Cardiac muscle cell (in vitro differentiated cells and primary cell): ENCODE measurements at regions not wholly inside any gene's neighbourhood (a gene's known extent, or its start where the extent isn't known, plus 50 kb on each side); places are given as distances from the start of the nearest gene placed in this dataset.
"Not testable (repeated sequence)": the region's sequence is repeated elsewhere in the genome, so short reads cannot be mapped to it uniquely, and the experiment has no call there.

Experiments used
- DNase-seq, 2 donors: peaks; one replicate each; pipeline versions ENCODE4 v3.0.0 to v3.0.0-alpha.2; 2010 to 2017; ENCODE audit warnings: low read depth in 1 of 2, low spot score in 1 of 2
- H3K27ac ChIP-seq: fragments of 200-600 bp; sonication (generic); 2 replicates; pipeline ENCODE4 v1.5.1; 2016
- H3K27me3 ChIP-seq: fragments of 200-600 bp; sonication (generic); 2 replicates; pipeline ENCODE4 v1.6.0; 2016; ENCODE audit warnings: control low read depth
- H3K36me3 ChIP-seq: fragments of 200-600 bp; sonication (generic); 2 replicates; pipeline ENCODE4 v1.5.1; 2016; ENCODE audit warnings: control low read depth
- H3K4me1 ChIP-seq: fragments of 200-600 bp; sonication (generic); 2 replicates; pipeline ENCODE4 v1.8.1; 2017; ENCODE audit warnings: low read depth, mild to moderate bottlenecking, mixed run types
- H3K4me3 ChIP-seq: fragments of 200-600 bp; sonication (generic); 2 replicates; pipeline ENCODE4 v1.5.1; 2016; ENCODE audit warnings: mild to moderate bottlenecking
- H3K9me3 ChIP-seq: fragments of 200-600 bp; sonication (generic); 2 replicates; pipeline ENCODE4 v1.5.1; 2017; ENCODE audit warnings: low read depth, mild to moderate bottlenecking, control low read depth
- TF ChIP-seq, protein P1 (sequence below): IDR thresholded peaks from 2 replicates; pipeline ENCODE4 v1.5.1; 2012; ENCODE audit warnings: low read depth, mild to moderate bottlenecking, low read length

DNA sequence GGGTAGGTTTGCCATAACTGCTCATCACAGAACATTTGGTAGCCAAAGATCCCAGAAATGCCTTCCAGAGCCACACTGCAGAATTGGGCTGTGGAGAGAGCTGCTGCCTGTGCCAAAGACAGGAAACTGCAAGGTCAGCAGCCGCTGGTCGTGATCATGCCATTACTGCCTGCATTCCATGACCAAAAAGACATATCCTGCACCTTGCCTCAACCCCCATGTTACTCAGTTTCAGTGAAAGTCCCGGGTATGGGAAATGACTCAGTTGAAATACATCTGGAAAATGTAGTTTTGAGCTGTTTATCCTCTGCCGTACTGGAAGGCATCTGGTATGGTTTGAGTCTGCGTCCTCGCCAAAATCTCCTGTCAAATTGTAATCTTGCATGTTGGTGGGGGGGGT, 161.7 kb downstream of the FCRL5 start:
- no peaks in the 10 kb centered on the region for H3K27me3 ChIP-seq

DNA sequence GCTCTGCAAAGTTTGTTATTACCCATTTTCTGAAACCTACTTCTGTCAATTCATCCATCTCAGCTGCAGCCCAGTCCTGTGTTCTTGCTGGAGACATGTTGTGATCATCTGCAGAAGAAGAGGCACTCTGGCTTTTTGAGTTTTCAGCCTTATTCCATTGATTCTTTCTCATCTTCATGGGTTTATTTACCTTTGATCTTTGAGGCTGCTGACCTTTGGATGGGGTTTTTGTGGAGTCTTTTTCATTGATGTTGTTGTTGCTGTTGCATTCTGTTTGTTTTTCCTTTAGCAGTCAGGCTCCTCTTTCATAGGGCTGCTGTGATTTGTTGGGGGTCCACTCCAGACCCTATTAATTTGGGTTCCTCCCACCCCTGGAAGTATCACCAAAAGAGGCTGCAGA, 164.3 kb downstream of the FCRL5 start:
- Histone ChIP-seq H3K27ac (no peak overlapping the region), H3K27me3 (no peaks in the 10 kb centered on the region), H3K9me3 (no peaks in the 10 kb centered on the region), H3K4me1 (peaks cover 6% of the 10 kb centered on the region), H3K4me3 (no peak overlapping the region), H3K36me3 (no peaks in the 10 kb centered on the region)
- TF ChIP-seq, protein P1, sequence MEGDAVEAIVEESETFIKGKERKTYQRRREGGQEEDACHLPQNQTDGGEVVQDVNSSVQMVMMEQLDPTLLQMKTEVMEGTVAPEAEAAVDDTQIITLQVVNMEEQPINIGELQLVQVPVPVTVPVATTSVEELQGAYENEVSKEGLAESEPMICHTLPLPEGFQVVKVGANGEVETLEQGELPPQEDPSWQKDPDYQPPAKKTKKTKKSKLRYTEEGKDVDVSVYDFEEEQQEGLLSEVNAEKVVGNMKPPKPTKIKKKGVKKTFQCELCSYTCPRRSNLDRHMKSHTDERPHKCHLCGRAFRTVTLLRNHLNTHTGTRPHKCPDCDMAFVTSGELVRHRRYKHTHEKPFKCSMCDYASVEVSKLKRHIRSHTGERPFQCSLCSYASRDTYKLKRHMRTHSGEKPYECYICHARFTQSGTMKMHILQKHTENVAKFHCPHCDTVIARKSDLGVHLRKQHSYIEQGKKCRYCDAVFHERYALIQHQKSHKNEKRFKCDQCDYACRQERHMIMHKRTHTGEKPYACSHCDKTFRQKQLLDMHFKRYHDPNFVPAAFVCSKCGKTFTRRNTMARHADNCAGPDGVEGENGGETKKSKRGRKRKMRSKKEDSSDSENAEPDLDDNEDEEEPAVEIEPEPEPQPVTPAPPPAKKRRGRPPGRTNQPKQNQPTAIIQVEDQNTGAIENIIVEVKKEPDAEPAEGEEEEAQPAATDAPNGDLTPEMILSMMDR: no peak
- DNase-seq: no peak

More for the DNA sequence above, 161.7 kb downstream of the FCRL5 start:
- Histone ChIP-seq H3K4me1 (no peaks in the 10 kb centered on the region), H3K27ac (no peak overlapping the region), H3K4me3 (no peak overlapping the region), H3K9me3 (no peaks in the 10 kb centered on the region), H3K36me3 (no peaks in the 10 kb centered on the region)
- TF ChIP-seq, protein P1: no peak
- peak in 1 of 2 donors; percentile 82 for DNase-seq

DNA sequence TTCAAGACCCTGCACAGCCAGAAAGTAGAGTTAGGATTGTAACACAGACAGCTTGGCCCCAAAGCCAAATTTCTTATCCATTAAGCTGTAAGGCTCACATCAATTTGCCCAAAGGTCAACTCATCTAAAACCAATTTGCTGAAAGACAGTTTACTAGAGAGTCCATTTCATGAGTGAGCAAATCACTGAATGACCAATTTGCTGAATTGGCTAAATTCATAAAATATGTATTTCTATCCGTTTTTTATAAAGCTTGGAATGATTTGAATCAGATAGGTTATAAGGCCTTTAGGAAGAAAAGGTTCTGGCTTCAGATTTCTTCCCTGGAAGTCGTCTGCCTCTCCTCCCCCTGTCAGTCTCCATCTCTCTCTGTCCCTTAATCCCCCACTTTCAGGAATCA, 168.1 kb downstream of the FCRL5 start:
- no peak overlapping the region for H3K4me3 ChIP-seq
- no peak for DNase-seq
- TF ChIP-seq, protein P1: no peak
- no peaks in the 10 kb centered on the region for H3K9me3 ChIP-seq
- no peaks in the 10 kb centered on the region for H3K27me3 ChIP-seq
- H3K36me3 ChIP-seq: no peaks in the 10 kb centered on the region
- H3K27ac ChIP-seq: peak overlapping the region; percentile 9
- H3K4me1 ChIP-seq: peaks cover 6% of the 10 kb centered on the region

DNA sequence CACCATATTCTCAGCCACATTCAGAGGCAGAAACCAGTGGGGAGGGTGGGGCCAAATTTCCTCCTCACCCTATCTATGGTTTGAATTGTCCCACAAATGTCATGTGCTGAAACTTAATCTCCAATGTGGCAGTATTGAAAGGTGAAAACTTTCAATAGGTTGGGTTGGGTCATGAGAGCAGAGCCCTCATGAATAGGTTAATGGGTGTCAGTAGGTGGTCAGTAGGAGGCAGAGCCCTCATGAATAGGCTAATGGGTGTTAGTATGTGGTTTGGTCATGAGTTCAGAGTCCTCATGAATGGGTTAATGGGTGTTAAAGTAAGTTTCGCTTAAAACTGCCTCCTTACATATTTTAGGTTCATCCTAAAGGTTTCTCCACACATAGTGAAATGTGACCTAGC, 170.0 kb downstream of the FCRL5 start:
- no peak overlapping the region for H3K4me3 ChIP-seq
- TF ChIP-seq, protein P1: no peak
- no peaks in the 10 kb centered on the region for H3K36me3 ChIP-seq

DNA sequence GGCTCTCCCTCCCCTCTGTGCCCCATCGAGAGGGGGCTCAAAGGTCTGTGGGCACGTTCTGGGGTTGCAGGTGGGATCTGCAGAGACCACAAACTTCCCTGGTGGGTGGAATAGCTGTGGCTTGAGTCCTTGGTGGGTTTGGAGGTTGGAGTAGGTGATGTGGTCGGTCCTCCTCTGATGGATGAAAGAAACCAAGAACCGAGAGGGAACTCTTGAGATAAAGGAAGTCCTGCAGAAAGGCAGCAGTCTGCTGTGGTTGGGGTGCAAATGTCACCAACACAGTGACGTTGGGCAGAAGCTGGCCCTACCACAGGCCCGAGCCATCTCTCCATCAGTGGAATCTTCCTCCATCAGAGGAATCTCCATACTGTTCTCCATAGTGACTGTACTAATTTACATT, 171.8 kb downstream of the FCRL5 start:
- peaks cover 6% of the 10 kb centered on the region for H3K4me1 ChIP-seq
- TF ChIP-seq, protein P1: no peak
- no peaks in the 10 kb centered on the region for H3K36me3 ChIP-seq
- H3K27ac ChIP-seq: no peak overlapping the region
- DNase-seq: no peak
- no peaks in the 10 kb centered on the region for H3K27me3 ChIP-seq
- H3K9me3 ChIP-seq: no peaks in the 10 kb centered on the region
- no peak overlapping the region for H3K4me3 ChIP-seq

More for the DNA sequence above, 170.0 kb downstream of the FCRL5 start:
- no peak overlapping the region for H3K27ac ChIP-seq
- H3K27me3 ChIP-seq: no peaks in the 10 kb centered on the region
- no peaks in the 10 kb centered on the region for H3K9me3 ChIP-seq
- no peak for DNase-seq
- peaks cover 6% of the 10 kb centered on the region for H3K4me1 ChIP-seq

DNA sequence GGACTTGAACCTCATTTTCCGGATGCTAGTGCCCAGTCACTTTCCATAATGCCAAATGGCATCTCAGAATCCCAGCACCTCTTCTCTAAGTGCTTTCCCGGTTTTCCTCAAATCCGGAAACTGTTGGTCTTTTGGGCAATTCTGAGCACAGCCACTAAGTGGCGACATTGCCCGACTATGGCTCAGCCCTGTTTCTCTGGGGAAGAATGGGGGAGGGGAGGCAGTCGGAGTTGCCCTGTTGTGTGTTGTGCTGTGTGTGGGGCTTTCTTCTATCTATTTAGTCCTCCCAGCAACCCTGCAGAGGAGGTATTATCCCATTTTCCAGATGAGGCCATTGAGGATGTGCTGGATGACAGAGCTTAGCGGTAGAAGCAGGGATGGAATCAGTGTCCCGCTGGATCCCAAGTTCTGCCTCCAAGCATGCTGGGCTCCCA, 175.0 kb downstream of the FCRL5 start:
- not testable (repeated sequence) for H3K27ac ChIP-seq, H3K36me3 ChIP-seq, H3K4me1 ChIP-seq, H3K27me3 ChIP-seq, H3K4me3 ChIP-seq, H3K9me3 ChIP-seq
- TF ChIP-seq, protein P1: peak; percentile 66
- peak; percentile 38 to 60 for DNase-seq
